Activated naive CD8-positive, alpha-beta T cell treated with anti-CD3 and anti-CD28 coated beads for 36 hours (primary cell): ENCODE measurements at regions not wholly inside any gene's neighbourhood (a gene's known extent, or its start where the extent isn't known, plus 50 kb on each side); places are given as distances from the start of the nearest gene placed in this dataset.

ENCODE experiments used
- DNase-seq: peaks from one replicate; pipeline ENCODE4 v3.0.0; 2021
- H3K27ac Mint-ChIP-seq: one replicate; pipeline ENCODE4 v1.8.0; 2022; ENCODE audit warnings: mild to moderate bottlenecking, moderate library complexity, mixed read lengths
- H3K27me3 Mint-ChIP-seq: one replicate; pipeline ENCODE4 v1.8.0; 2022; ENCODE audit warnings: mild to moderate bottlenecking, mixed read lengths
- H3K36me3 Mint-ChIP-seq: one replicate; pipeline ENCODE4 v1.8.0; 2021; ENCODE audit warnings: mild to moderate bottlenecking, mixed read lengths
- H3K4me1 Mint-ChIP-seq: one replicate; pipeline ENCODE4 v1.8.0; 2021; ENCODE audit warnings: mixed read lengths
- H3K4me3 Mint-ChIP-seq: one replicate; pipeline ENCODE4 v1.8.0; 2022; ENCODE audit warnings: mild to moderate bottlenecking, moderate library complexity, mixed read lengths
- H3K9me3 Mint-ChIP-seq: one replicate; pipeline ENCODE4 v1.8.0; 2022; ENCODE audit warnings: mixed read lengths

DNA sequence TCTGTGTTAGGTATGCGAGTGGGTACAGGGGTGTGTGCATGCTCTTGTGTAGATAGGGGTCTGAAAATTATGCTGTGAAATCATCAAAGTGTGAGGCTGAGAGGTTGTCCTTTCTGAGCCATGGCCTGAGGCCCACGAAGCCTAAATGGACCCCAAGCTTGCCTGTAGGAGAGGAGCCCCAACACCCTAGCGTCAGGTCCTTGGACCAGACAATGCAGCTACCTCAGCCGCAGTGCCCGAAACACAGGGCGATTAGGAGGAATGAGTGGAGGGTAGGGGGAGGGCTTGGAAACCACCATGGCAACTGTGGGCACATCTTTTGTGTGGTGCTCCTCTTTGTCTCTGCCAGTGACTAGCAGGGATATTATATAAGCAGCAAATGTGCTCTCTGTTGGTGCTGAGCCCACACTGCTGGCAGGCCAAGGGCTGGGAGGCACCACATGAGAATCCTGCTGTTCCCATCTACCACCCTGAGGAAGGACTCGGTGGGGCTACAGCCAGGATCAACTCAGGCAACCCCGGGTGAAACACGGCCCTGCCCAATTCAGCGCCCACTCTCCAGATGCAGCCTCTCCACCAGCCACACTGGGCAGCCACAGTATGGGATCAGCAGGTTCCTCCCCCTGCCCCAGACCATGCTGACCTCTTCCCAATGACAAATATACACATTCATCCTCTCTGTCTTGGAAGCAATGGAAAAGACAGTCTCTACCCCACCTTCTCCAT is 84.6 kb upstream of the FSTL4 start:
- no peak overlapping the region for H3K4me3 Mint-ChIP-seq
- H3K36me3 Mint-ChIP-seq, result no peaks in the 10 kb centered on the region
- no peak for DNase-seq
- peaks cover 13% of the 10 kb centered on the region for H3K4me1 Mint-ChIP-seq
- H3K27ac Mint-ChIP-seq, result no peak overlapping the region
- H3K27me3 Mint-ChIP-seq, result no peaks in the 10 kb centered on the region
- no peaks in the 10 kb centered on the region for H3K9me3 Mint-ChIP-seq

DNA sequence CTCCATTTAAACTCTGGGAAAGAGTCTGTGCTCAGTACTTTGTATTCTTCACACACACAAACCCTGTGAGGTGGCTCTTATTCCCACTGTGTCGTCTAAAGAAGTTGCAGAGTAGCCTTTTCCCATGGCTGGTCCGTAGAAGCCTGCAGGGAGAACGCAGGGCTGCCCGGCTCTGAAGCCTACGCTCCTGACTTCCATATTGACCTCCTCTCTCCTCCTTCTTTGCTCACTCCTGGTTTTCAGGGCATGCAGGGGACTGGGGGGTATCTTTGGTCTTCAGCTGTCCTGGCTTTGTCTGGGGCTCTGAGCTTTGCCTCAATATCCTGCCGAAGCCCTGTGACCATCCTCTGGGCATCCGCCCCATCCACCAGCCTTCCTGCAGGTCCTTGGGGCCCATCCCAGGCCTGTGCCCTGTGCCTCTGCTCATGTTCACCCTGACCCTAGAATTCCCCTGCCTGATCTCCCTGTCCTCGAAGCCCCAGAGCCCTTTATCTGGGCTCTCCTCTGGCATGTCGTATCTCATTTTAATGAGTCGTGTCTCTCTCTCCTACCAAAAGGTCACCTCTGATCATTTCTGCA is 83.8 kb upstream of the FSTL4 start:
- Mint-ChIP-seq H3K4me3 (no peak overlapping the region), H3K9me3 (no peaks in the 10 kb centered on the region), H3K4me1 (peaks cover 13% of the 10 kb centered on the region), H3K27ac (no peak overlapping the region), H3K27me3 (no peaks in the 10 kb centered on the region), H3K36me3 (no peaks in the 10 kb centered on the region)
- no peak for DNase-seq

DNA sequence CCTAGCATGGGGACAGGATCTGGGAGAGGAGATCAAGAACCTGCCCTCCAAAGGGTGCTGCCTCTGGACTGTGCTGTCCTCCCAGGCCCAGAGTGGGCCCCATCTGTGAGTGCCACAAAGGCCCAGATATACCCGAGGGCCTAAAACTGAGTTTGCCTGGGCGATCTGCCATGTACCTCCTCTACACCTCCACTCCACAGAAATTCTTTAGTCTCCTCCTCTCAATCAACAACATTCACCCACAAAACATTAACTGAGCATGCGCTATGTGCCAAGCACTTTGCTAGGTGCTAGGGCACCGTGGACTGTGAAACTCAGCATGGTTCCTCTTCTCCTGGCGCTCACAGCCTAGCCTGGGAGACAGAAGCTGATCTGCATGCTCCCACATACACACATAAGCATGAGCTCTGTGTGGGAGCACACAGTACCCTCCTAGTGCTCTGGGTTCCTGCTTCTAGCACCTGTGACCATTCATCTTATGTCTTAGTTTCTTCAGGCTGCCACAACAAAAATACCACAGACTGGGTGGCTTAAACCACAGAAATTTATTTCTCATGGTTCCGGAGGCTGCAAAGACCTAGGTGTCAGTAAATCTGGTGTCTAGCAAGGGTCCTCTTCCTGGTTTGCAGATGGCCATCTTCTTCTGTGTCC is 82.0 kb upstream of the FSTL4 start:
- Mint-ChIP-seq H3K4me3 (no peak overlapping the region), H3K27ac (no peak overlapping the region), H3K9me3 (no peaks in the 10 kb centered on the region), H3K36me3 (no peaks in the 10 kb centered on the region), H3K27me3 (peaks cover 13% of the 10 kb centered on the region), H3K4me1 (peaks cover 11% of the 10 kb centered on the region)
- no peak for DNase-seq

DNA sequence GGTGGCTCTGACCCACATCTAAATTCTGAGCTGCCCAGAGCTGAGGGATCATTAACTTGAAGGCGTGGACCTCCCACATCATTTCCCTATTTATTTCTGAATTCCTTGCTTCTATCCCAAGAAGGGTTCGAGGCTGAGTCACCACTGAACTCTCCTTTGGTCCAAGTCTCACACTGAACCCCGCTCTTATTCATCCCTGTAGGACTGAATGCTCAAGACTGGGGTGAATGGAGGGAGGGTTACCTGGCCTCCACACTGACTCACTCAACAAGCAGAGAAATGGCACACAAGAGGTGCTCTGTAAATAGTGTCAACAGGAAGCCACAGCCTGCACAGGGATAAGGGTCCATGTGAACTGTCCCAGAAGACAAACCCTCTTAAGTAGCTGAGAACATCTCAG is 79.1 kb upstream of the FSTL4 start:
- no peaks in the 10 kb centered on the region for H3K9me3 Mint-ChIP-seq
- no peak overlapping the region for H3K4me3 Mint-ChIP-seq
- H3K27ac Mint-ChIP-seq, result no peak overlapping the region
- no peak for DNase-seq
- peaks cover 9% of the 10 kb centered on the region for H3K4me1 Mint-ChIP-seq
- H3K27me3 Mint-ChIP-seq, result peaks cover 22% of the 10 kb centered on the region
- H3K36me3 Mint-ChIP-seq, result no peaks in the 10 kb centered on the region

DNA sequence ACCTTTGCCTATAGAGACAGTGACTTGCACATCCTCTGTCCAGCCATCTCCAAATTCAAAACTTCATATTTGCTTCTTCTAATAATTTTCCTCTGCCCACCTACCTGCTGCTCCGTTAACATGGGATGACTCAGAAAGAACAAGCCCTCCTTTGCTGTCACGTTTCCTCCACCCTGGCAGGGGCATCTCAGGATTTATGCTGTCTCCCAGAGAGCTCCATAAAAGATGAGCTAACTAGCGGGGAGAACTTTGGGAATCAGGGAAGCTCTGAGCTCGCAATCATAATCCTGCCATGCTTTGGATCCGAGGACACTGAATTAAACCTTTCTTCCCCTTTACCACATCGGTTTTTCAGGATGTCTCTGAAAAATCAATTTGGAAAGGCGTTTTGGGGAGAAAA is 78.4 kb upstream of the FSTL4 start:
- H3K4me3 Mint-ChIP-seq, result no peak overlapping the region
- no peak overlapping the region for H3K27ac Mint-ChIP-seq
- no peaks in the 10 kb centered on the region for H3K36me3 Mint-ChIP-seq

DNA sequence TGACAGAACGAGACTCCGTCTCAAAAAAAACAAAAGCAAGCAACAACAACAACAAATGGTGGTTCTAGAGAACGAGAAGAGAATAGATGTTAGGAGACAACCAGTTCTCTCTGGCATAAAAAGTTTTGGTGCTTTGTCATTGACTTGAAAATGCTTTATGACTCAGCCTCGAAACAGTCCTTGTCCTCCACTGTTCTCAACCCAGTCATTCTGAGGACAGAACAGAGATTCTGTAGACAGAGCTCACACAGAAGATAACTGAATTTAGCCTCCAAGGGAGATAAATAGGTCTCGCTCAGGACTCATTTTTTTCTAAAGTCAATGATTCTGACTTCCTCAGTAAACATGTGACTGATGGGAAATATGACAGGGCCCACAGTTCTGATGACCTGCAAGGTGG is 76.0 kb upstream of the FSTL4 start:
- DNase-seq, result no peak
- Mint-ChIP-seq H3K27ac (no peak overlapping the region), H3K4me3 (no peak overlapping the region), H3K4me1 (no peaks in the 10 kb centered on the region), H3K36me3 (no peaks in the 10 kb centered on the region), H3K9me3 (no peaks in the 10 kb centered on the region), H3K27me3 (peaks cover 24% of the 10 kb centered on the region)

More for the DNA sequence above, 78.4 kb upstream of the FSTL4 start:
- DNase-seq, result no peak
- Mint-ChIP-seq H3K4me1 (peaks cover 9% of the 10 kb centered on the region), H3K27me3 (peaks cover 24% of the 10 kb centered on the region), H3K9me3 (no peaks in the 10 kb centered on the region)

DNA sequence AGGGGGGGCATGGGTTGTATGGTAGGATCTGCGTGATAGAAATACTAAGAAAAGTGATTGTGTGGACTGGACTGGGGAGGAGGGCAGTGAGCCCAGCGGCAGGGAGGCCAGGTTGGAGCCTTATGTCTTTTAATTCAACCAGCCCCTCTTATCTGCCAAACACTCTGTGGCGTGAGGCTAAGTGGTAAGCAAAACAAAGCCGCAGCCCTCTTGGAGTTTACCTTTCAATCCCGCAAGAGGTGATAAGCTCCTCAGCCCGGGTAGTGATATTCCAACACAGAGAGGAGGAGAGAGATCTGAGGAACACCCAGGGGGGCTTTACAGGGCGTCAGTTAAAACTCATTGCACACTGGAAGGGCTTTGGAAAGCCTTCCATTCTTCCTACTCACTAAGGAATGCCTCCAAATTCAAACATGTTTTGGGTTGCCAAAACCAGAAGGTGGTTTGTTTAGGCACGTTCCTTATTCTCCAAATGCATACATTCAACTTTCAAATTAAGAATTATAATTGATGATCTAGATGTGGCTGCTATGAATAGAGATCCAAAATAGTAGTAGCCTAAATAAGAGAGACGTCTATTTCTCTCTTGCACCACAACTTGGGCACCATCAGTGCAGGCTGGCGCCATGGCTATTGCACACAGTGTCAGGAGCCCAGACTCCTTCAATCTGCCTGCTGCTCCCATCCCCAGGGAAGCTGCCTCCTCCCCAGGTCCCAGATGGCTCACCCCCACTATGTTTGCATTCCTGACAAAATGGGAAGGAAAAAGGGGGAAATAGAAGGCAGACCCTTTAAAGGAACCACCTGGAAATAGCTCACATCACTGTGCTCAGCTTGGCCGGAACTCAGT is 75.1 kb upstream of the FSTL4 start:
- H3K9me3 Mint-ChIP-seq, result no peaks in the 10 kb centered on the region
- H3K27me3 Mint-ChIP-seq, result peaks cover 24% of the 10 kb centered on the region
- no peak overlapping the region for H3K27ac Mint-ChIP-seq
- H3K4me3 Mint-ChIP-seq, result no peak overlapping the region
- no peaks in the 10 kb centered on the region for H3K4me1 Mint-ChIP-seq
- DNase-seq, result no peak
- no peaks in the 10 kb centered on the region for H3K36me3 Mint-ChIP-seq

DNA sequence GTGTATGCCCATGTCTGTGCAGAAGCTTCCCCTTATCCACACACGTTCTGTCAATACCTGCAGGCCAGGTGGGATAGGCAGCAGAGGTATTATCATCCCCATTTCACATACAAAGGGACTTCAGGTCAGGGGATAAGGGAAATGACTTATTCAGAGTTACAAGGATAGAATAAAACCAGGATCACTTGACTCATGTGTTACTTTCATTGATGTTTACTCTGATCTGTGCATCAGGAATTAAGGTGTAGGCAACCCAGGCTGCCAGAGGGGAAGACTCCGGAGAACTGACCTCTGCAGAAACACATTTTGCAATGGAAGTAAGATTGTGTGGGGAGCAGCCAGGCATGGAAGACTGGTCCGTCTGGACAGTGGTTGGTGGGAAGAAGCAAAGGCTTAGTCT is 74.2 kb upstream of the FSTL4 start:
- no peak for DNase-seq
- H3K9me3 Mint-ChIP-seq, result no peaks in the 10 kb centered on the region
- peaks cover 24% of the 10 kb centered on the region for H3K27me3 Mint-ChIP-seq
- peaks cover 2% of the 10 kb centered on the region for H3K4me1 Mint-ChIP-seq
- no peak overlapping the region for H3K4me3 Mint-ChIP-seq
- H3K27ac Mint-ChIP-seq, result no peak overlapping the region
- H3K36me3 Mint-ChIP-seq, result no peaks in the 10 kb centered on the region

DNA sequence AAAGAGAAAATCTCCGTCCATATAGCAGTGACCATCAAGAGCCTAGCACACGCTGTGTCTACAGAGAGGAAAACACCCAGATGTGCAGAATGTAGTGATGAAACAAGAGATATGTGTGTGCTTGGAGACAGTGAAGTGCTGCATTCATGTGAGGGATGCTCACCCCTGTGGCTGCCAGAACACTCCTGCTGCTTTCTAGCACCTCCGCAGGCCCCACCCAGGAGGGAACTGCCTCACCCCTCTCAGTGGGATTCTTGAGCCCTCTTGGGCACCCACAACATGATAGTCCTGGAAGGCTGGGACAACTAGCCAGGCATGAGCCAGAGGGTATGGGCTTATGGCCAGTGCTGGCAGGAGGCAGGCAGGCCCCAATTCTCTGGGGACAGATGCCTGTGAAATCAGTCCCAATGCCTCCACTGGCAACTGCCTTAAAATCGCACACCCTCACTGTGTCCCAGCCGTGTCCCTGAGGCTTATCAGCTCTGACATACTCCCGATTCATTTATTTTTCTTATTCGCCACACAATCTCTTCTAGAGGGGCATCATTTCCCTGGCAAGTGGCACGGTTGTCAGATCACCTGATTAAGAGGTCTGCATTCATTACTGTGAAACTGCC is 73.2 kb upstream of the FSTL4 start:
- H3K4me3 Mint-ChIP-seq, result no peak overlapping the region
- H3K36me3 Mint-ChIP-seq, result no peaks in the 10 kb centered on the region
- H3K27me3 Mint-ChIP-seq, result peaks cover 21% of the 10 kb centered on the region

DNA sequence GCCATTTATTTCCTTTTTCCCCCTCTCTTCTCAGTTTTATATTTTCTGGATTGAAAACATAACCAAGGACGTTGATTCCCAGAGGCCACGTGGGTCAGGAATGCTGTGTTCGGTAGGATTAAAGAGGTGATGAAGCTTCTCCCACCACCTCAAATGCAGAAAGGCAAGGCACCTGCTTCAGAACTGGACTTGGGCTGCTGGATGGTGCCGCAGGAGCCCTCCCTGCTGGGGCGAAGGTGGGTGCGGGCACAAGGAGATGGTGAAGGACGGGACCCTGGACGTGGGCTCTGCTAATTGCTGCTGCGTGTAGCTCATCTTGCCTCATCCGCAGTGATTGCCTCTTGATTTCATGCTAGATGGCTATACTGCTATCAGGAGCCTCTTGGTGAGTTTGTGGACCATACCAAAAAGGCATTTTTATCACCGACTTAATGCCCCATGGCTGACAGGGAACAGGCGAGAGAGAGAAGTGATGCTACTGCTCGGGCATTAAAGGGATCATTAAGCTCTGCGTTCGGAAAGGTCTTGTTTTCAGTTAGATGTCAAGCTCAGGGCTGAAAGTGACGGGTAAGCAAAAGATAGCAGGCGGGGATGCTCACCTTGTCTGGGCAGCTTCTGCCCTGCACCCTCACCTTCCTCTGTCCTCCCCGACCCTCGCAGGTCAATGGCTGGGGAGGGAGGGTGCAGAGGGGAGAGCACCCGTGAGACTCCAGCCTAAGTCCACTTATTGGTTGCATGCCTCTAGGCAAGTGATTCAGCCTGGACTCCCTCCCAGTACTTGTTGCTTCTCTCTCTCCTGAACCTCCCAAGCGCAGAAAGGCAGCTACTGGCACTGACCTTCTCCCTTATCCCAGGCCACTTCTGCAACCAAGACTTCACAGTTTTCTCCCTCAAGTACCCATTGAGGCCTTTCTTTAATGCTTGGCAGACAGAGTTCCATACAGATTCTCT is 71.6 kb upstream of the FSTL4 start:
- Mint-ChIP-seq H3K4me1 (peaks cover 2% of the 10 kb centered on the region), H3K36me3 (no peaks in the 10 kb centered on the region), H3K27me3 (peaks cover 9% of the 10 kb centered on the region), H3K4me3 (no peak overlapping the region), H3K27ac (no peak overlapping the region), H3K9me3 (no peaks in the 10 kb centered on the region)
- DNase-seq, result no peak

More for the DNA sequence above, 73.2 kb upstream of the FSTL4 start:
- no peak overlapping the region for H3K27ac Mint-ChIP-seq
- peaks cover 2% of the 10 kb centered on the region for H3K4me1 Mint-ChIP-seq
- no peak for DNase-seq
- H3K9me3 Mint-ChIP-seq, result no peaks in the 10 kb centered on the region

DNA sequence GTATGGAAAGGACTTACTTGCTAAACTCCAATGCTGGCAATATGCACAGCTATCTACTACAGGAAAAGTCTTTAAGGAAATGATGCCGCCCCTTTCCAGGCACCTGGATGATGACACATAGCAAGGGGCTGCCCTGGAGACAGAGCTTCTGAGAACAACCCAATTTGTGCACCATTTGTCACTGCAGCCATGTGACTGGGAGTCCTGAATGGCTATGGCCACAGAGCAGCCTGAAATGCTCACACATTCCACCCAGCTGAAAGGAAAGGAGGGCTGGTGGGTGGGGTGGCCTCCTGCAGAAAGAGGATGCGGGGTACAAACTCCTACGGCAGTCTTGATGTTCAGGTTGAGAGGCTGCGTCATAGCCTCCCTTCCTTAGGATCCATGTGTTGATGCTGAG is 70.1 kb upstream of the FSTL4 start:
- H3K4me1 Mint-ChIP-seq, result peaks cover 2% of the 10 kb centered on the region
- no peaks in the 10 kb centered on the region for H3K9me3 Mint-ChIP-seq
- no peak overlapping the region for H3K27ac Mint-ChIP-seq
- H3K36me3 Mint-ChIP-seq, result no peaks in the 10 kb centered on the region
- H3K4me3 Mint-ChIP-seq, result no peak overlapping the region
- no peak for DNase-seq
- H3K27me3 Mint-ChIP-seq, result peaks cover 7% of the 10 kb centered on the region

DNA sequence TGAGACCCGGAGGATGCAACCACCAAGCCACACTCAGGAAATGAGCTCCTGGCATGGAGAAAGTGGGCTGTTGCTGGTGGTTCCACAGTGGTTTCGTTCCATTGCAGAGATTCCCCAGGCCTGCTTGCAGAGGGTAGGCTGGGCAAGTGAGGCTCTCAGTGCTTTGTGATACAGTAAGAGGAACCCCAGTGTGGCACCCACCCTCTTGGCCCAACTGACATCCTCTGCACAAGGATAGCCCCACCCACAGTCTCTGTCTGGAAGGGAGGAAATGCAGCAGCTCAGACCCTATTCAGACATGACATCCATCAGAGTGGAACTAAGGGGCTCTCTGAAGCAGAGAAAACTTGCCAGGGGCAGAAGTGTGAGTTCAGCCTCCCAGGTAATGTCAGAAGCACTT is 69.6 kb upstream of the FSTL4 start:
- Mint-ChIP-seq H3K27ac (no peak overlapping the region), H3K4me3 (no peak overlapping the region), H3K36me3 (no peaks in the 10 kb centered on the region), H3K9me3 (no peaks in the 10 kb centered on the region), H3K4me1 (peaks cover 2% of the 10 kb centered on the region), H3K27me3 (peaks cover 7% of the 10 kb centered on the region)
- no peak for DNase-seq

DNA sequence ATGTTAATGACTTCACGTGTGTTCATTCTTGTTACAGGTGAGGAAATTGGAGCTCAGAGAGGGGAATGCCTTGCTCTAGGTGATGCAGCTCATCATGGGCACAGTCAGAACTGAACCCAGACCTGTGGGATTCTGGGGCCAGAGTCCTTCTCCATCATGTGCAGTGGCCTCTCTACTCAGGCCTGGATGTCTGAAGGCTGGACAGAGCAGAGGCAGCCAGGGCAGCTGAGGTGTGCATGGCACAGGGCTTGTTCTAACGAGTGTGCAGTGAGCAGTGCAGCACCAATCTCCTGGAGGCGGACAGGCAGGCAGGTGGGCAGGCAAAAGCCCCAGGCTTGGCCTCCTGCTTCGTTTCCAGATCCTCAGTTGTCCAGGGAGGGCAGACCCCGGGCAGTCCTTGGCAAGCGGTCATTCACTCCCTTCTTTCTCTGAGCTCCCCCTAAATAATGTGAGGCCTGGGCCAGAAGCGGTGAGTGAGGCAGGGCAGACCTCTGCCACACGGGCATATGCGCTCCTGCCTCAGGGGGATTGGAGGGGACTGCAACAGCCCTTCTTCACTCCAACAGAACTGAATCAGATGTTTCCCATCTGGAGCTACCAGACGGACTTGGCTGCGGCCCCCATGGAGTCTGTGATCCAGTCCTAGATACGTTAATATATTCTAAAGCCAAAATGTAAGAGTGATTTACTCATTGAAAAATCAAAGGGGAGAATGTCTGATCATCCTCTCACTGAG is 68.7 kb upstream of the FSTL4 start:
- Mint-ChIP-seq H3K9me3 (no peaks in the 10 kb centered on the region), H3K4me3 (no peak overlapping the region), H3K27ac (no peak overlapping the region), H3K4me1 (peaks cover 2% of the 10 kb centered on the region), H3K27me3 (no peaks in the 10 kb centered on the region), H3K36me3 (no peaks in the 10 kb centered on the region)
- no peak for DNase-seq
